Posterior vena cava (tissue), 2 donors: ENCODE measurements at regions not wholly inside any gene's neighbourhood (a gene's known extent, or its start where the extent isn't known, plus 50 kb on each side); places are given as distances from the start of the nearest gene placed in this dataset.

Source experiments
- DNase-seq: peaks from one replicate; pipeline ENCODE4 v3.0.0-alpha.2; 2020; ENCODE audit warnings: low spot score
- intact Hi-C, 2 donors: fragments of 100-400 bp; cut with DNase I; formaldehyde crosslinking; loops; one replicate each; pipeline versions ENCODE4 v1.14.1 to v1.14.2; 2022 to 2023
- donor health status: DM: yes; HTN: yes; CAD: no.
- donor health status: DM: yes; HTN: yes; CAD: no.

DNA sequence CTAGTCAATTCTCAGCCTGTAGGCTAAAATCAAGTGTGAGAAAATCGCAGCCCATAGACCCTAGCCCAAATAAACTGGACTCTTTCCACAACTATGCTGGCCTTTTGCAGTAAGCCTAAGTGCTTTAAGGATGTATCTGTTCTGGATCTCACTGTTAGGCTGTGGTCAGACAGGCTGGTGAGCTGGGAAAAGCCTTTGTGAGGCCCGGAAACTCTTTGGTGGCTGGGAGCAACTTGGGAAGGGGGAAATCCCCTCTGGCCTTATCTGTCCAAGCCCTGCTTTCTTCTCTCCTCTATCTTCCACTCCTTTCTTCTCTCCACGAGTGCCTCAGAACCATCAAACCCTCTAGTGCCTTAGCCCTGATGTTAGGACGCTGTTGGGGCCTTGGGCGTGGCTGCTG lies 135.4 kb downstream of the LACC1 start:
- intact Hi-C loops, result no loop called here
- DNase-seq, result no peak

DNA sequence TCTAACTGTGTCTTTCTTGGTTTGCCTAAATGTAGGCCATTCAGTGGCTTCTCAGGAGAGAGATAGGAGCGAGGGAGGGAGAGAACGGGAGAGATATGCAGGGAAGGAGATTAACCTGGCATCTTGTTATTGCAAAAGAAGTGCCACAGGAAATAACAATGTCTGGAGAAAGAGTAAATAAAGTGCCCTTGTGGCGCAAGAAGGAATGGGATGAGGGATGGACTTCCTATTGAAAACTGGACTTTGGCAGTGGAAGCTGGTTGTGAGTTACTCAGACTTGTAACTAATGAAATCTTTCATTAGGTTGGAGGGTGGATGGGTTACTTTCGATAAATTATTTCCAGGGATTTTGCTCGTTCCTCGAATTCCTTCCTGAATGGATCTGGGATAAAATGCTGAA lies 136.1 kb downstream of the LACC1 start:
- DNase-seq, result no peak
- intact Hi-C loops, result no loop called here

DNA sequence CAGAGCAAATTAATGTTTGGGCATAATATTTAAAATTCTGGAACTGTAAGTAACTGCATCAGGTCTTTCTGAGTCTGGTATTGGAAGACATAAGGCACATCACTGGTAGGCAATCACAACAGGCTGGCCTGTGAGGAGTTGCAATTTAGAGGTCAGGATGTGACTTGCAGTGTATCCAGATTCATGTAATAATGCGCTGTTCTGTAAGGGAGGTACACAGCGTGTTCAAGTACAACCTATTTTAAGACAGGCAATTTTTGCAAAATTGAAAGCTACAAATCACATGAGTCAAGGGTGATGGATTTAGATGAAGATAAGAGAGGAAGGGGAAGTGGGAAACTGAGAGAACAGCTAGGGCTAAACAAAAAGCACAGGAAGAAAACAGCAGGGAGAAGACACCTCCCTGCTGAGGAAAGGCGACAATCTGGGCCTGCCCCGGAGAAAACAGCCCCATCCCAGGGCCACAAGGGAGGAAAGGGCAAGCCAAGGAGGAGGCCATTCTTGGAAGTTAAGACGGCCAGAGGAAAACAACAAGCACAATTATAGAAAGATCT lies 138.1 kb downstream of the LACC1 start:
- DNase-seq, result no peak
- intact Hi-C loops, result no loop called here

DNA sequence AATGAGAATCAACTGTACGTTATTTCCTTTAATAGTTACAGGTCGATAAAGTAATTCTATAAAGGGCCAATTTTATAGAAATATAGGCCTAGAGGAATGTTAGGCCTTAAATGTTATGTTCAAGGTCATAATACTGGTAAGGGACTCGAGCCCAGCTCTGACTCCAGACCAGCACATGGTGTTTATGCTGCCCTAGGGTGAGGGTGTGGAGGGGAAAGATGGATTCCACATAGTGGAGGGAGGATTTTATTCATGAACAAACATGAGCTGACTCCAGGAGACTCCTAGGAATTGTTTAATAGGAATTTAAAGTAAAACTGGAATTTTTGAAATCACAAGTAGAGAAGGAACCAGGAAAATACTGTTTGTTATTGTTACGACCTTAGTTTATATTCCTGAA lies 139.9 kb downstream of the LACC1 start:
- DNase-seq, result no peak
- intact Hi-C loops, result no loop called here

DNA sequence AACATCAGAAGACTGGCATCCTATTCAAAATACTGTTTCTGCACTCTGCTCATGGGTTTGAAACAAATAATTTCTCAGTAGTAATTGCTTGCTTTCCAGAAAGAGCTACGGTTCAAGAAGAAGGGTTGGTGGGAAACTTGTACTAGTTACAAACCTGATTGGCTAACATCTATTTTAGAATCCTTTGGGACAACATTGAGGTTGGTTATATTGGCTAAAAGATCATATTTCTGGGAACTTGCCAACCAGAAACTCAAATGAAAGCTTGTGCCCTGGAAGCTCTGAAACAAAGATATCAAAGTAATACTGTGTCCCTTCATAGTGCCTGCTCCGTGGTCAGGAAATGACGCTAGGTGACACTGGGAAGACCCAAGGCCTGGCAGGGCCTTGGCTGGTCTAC lies 141.7 kb downstream of the LACC1 start:
- DNase-seq, result no peak
- intact Hi-C loops, result no loop called here

DNA sequence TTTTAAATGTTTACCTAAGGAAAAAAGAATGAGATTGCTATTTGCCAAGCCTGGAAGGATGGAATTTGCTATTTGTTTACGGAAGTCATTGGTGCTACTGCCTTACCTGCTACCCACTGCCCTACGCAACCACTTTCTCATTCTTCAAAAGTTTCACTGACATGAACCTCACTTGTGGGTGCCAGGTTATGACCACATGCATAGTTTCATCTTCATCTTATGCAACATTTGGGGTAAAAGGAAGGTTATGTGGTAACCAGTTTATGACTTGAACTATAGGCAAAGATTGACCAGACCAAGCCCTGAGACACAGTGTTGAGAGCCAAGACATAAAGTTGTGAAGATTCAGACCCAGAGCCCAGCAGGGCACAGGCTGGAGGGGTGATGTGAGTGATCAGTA lies 142.5 kb downstream of the LACC1 start:
- intact Hi-C loops, result no loop called here
- no peak for DNase-seq

DNA sequence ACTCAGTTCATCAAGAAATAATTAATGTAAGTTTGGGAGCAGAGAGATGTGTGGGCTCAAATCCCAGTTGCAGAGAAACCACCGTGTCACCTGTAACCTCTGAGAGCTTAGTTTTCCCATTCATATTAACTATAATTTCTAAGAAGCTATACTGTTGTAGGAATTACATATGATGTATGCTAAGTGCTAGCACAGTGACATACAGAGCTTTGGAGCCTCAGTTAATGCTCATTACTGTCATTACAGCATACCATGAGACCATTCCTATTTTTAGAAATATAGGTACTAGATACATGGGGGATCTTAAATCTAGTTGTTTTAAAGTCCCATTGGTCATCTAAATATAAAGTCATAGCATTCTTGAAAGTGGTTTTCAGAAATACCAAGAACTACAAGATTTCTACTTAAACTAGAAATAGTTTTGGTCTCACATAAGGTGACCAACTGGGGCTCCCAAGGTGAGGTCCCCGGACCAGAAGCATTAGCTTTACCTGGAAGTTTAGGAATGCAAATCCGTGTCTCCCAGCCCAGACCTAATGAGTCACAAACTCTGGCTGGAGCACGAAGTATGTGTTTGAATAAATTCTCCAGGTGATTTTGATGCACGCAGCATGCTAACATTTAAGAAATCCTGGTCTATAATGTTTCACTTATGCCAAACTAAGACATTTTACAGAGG lies 144.6 kb downstream of the LACC1 start:
- intact Hi-C loops, result no loop called here
- no peak for DNase-seq

DNA sequence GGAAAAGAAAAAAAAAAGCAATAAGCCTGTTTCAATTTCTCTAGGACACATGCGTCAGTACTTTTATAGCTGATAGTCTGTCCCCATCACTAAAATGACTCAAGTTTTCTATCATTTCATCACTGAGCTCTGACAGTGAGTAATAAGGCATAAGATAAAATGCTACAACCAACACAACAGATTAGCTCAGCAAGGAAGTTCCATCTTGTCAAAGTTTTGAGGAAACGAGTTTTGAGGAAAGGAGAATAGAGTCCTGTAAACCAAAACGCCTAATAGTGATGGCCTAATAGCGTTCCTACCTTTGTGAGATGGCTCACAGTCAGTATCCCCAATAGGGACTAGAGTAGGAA lies 145.1 kb downstream of the LACC1 start:
- DNase-seq, result no peak
- intact Hi-C loops, result no loop called here

DNA sequence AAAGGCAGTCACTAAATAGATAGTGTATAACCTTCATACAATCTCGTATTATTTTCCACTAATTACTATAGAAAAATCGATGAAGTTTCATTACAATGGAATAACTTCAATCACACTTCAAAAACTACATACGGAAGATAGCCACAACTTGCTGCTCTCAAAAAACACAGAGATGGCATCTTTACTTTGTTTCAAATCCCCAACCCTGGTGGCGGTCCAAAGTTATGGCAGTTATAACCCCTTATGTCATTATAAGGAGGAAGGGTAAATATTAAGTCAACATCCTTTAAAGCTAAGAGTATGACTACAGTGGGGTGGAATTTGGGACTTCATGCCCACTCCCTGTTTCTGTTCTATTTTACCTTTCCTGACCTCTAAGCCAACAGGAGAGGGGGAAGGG lies 146.5 kb downstream of the LACC1 start:
- no peak for DNase-seq
- intact Hi-C loops, result no loop called here

DNA sequence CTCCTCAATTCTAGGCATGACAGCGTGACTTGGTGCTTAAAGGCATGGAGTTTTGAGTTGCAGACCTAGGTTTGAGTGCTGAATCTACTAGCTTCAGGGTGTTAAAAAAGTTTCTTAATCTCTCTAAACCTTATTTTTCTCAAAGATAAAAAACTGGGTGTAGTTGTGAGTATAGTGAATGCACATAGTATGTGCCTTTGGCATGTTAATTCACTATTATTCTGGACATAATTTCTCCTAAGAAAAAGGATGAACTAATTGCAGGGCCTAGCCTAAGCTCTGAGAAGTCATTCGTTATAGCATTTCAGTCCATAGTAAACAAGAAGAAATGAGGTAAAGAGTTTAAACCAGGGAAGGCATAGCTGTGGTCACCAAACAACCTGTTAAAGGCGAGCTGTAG lies 149.0 kb downstream of the LACC1 start:
- no peak for DNase-seq
- intact Hi-C loops, result no loop called here

DNA sequence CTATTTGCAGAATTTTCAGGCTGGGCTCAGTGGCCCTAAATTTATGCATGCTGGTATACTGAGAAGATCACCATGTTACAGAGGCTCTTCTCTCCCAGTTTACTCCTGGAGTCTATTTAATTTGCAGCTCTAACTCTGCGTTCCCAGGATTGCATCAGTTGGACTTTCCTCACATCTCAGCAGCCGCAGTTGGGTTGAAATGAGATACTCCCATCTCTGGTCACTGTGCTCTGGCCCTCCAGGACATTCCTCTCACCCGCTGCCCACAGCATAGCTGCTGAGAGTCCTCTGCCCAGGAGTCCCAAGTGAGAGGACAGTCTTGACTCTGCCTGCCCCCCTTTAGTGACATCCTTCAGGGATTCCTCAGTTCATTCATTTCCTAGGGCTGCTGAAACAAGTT lies 150.9 kb downstream of the LACC1 start:
- intact Hi-C loops, result no loop called here
- no peak for DNase-seq

DNA sequence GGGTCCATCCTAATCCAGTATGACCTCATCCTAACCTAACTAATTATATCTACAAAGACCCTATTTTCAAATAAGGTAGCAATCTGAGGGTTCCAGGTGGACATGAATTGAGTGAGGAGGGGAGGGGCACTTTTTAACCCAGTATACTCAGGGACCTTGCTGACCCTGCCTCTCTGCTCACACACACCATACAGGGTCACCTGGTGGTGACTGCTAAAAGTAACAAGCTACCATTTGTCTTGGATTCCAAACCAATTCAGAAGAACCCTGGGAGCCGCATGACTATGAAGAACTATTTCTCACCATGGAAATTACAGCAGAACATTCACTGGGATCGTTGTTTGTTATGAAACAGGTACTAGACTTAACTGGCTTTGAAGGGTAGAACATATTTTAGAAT lies 151.9 kb downstream of the LACC1 start:
- intact Hi-C loops, result no loop called here
- DNase-seq, result no peak

DNA sequence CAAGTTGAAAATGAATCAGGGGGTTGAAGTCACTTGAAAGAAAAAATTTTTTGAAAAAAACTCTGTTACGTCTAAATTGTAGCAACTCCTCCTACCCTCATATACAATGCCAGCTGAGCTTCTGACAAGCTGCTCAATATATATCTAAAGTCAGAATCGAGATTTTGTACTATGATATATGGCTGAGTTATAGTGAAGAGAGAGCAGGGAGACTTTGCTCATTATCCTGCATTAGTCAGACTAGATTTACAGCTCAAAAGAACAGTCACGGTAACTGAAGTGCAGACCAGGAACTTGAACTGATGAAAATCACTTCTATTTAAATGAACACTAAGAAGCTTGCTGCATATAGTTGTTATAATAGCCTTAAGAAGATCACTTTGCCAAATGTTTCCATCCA lies 153.1 kb downstream of the LACC1 start:
- intact Hi-C loops, result no loop called here
- no peak for DNase-seq

DNA sequence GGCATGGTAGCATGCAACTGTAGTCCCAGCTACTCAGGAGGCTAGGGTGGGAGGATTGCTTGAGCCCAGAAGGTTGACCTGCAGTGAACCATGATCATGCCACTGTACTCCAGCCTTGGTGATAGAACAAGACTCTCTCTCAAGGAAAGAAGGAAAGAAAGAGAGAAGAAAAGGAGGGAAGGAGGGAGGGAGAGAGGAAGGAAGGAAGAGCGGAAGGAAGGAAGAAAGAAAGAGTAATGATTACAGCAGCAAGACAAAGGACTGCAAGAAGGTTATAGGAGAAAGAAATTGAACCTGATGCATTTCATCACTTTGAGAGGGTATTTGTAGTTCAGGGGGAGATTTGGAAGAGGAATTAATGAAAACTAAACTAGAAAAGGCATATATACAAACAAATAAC lies 155.7 kb downstream of the LACC1 start:
- intact Hi-C loops, result no loop called here
- DNase-seq, result no peak

DNA sequence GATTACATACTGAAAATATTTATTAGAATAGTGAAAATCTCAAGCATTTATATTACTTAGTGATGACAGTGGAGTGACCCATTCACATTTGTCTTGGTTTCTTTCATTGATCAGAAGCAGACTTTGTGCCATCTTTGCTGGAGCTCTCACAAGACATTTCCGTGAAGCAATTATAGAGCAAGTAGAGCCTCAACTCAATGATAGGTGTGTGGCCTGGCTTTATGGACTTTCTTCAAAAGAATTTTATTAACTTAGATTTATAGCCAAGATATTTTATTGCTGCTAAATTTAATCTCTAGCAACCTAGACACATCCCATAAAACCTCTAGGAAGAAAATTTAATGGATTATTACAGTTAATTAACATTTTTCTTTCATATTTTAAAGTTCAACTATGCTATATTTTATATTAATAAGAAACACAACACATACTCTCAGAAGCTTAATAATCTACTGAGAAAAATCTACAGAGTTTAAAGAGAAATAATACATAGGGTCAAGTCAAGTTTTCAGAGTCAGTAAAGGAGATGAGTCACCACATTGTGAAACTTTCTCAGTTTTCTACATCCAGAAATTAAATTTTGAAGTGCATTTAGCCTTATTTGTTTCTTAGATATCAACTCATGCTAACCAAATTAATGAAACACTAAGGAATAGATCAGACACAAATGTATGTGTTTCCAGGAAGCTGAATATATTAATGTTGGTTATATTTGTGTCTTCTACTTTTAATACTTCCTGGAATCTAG lies 160.5 kb downstream of the LACC1 start:
- DNase-seq, result no peak
- intact Hi-C loops, result loop anchor here (10.0 kb wide), 1 partner anchor 135 kb away; no protein-coding TSS in a partner anchor

DNA sequence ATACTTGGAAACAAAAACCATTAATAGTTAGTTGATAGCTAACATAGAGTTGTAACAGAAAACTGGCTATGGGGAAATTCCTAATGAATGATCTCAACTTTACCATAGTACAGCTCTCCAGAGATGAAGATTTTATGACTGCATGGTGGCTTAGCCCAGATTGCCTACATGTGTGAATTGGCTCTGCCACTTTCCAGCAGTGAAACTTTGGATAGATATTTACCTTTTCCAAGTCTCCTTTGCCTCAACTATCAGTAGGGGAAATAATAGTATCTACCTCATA lies 161.1 kb downstream of the LACC1 start:
- DNase-seq, result no peak
- intact Hi-C loops, result loop anchor here (10.0 kb wide), 1 partner anchor 136 kb away; no protein-coding TSS in a partner anchor

DNA sequence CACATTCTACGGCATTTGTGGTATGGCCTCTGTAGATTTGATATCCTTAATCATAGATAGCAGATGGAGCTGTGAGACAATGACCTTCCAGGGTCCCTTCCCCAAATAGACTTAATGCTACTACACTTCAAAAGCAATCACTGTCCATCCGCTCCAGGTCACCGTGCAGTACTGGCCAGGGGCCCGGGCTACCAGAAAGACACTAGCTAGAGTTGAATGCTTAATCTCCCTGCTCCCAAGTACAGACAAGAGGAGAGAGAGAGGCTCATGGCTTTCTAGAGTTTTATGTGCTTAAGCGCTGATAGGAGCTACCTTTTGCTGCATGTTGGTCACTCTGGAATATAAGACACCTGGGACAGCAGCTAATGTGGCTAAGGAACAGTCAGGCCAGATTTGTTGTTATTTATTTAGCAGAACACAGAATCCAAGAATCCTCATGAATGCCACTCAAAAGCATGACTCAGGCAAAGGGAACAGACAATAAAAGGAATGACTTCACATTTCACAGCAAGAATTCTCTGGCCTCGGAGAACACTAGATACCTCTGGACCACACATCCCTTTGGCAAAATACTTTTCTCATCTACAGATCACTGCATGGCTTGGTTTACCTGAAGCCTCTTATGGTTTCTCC lies 165.0 kb downstream of the LACC1 start:
- intact Hi-C loops, result loop anchor here (5.0 to 10.0 kb wide), 2 partner anchors 140 to 393 kb away; no protein-coding TSS in a partner anchor
- no peak for DNase-seq

DNA sequence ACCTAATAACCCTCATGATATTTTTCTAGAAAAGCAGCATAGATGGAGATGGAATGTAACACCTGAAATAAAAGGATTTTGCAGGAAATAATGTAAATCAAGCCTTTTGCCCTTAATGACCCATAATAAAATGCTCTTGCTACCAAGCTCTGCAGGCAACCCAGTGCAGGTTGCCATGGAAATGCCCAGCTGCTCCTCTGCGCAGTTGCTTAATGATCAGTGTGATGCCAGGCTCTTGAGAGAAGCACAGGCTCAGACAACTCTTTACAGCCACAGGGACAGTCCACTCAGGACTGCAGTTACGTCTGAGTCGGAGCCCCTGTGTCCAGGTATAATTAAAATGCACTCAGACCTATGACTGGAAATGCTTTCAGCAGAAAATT lies 165.5 kb downstream of the LACC1 start:
- DNase-seq, result no peak
- intact Hi-C loops, result loop anchor here (5.0 to 10.0 kb wide), 2 partner anchors 140 to 392 kb away; no protein-coding TSS in a partner anchor

DNA sequence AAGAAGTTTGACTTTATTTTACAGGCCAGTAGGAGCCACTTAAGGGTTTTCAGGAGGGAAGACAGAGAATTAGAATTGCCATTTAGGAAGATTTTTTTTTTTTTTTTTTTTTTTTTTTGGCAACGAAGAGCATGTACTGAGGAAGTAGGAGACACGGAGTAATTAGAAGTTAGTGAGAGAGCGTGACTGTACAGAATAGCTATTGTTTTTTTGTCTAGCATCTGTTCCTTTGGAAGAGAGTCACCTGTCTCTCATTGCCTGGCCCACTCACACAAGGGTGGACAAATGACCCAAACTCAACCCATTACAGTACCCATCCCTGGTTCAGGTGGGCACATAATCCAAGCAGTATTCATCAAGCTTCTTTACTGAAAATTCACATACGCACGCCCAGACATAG lies 166.7 kb downstream of the LACC1 start:
- DNase-seq, result no peak
- intact Hi-C loops, result loop anchor here (5.0 to 10.0 kb wide), 2 partner anchors 142 to 391 kb away; no protein-coding TSS in a partner anchor

DNA sequence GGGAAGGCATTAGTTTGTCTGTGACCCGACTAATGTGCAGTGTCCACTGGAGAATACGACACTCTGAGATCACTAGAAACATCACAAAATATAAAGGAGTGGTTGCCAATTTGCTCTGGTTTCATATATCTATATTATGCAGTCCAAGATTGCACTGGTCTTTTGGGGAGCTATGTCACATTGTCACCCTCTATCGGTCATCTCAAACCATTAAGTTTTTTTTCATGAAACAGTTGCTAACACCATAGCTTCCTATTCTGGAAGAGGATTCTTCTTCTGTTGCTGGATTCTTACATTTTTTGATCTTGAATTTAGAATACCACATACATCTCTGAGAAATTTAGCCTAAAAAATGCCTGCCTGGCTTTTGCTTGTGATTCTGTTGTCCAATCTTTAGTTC lies 168.6 kb downstream of the LACC1 start:
- intact Hi-C loops, result loop anchor here (5.0 to 10.0 kb wide), 2 partner anchors 144 to 389 kb away; no protein-coding TSS in a partner anchor
- no peak for DNase-seq
